GM23338 (cell line): ENCODE measurements at regions not wholly inside any gene's neighbourhood (a gene's known extent, or its start where the extent isn't known, plus 50 kb on each side); places are given as distances from the start of the nearest gene placed in this dataset.

Experiments
- CREB1 ChIP-seq: fragments of 250-450 bp; sonication (Bioruptor Pico); IDR thresholded peaks from 2 replicates; pipeline ENCODE4 v1.5.0; 2020; ENCODE audit warnings: low read depth, mild to moderate bottlenecking, moderate library complexity
- EZH2 ChIP-seq: fragments of 200-600 bp; sonication (generic); IDR thresholded peaks from one replicate; pipeline ENCODE4 v1.8.0; 2017; ENCODE audit warnings: antibody characterized with exemption, mild to moderate bottlenecking, low read depth; ENCODE audit not compliant: unreplicated experiment
- EZH2phosphoT487 ChIP-seq: fragments of 200-600 bp; sonication (generic); IDR thresholded peaks from one replicate; pipeline ENCODE4 v1.8.1; 2018; ENCODE audit warnings: antibody characterized with exemption; ENCODE audit not compliant: unreplicated experiment
- JUNB ChIP-seq: IDR thresholded peaks from one replicate; pipeline ENCODE4 v1.6.1; 2016; ENCODE audit warnings: antibody characterized with exemption; ENCODE audit not compliant: unreplicated experiment
- NANOG ChIP-seq: IDR thresholded peaks from 2 replicates; pipeline ENCODE4 v1.6.1; 2016; ENCODE audit warnings: antibody characterized with exemption, borderline replicate concordance
- POLR2AphosphoS5 ChIP-seq: IDR thresholded peaks from 2 replicates; pipeline ENCODE4 v1.6.1; 2016; ENCODE audit warnings: antibody characterized with exemption, low read depth
- REST ChIP-seq: IDR thresholded peaks from one replicate; pipeline ENCODE4 v1.6.1; 2018; ENCODE audit warnings: antibody characterized with exemption; ENCODE audit not compliant: unreplicated experiment
- STAT1 ChIP-seq: IDR thresholded peaks from one replicate; pipeline ENCODE4 v1.6.1; 2016; ENCODE audit warnings: antibody characterized with exemption; ENCODE audit not compliant: unreplicated experiment
- ZNF114 ChIP-seq: fragments of 250-450 bp; sonication (Bioruptor Pico); IDR thresholded peaks from 2 replicates; pipeline ENCODE4 v1.5.0; 2020; ENCODE audit warnings: mild to moderate bottlenecking, moderate library complexity
- ZNF331 ChIP-seq: fragments of 250-450 bp; sonication (Bioruptor Pico); IDR thresholded peaks from 2 replicates; pipeline ENCODE4 v1.5.0; 2020; ENCODE audit warnings: low read depth, mild to moderate bottlenecking, moderate library complexity
- TF ChIP-seq, protein P1 (sequence below), 2 experiments: fragments of 200-600 bp in 1 of 2; sonication (generic) in 1 of 2; conservative IDR thresholded peaks; 2 replicates each; pipeline versions ENCODE4 v1.5.1 to v1.6.1; 2016 to 2017; ENCODE audit warnings: antibody characterized with exemption in 2 of 2, low read depth in 2 of 2, mild to moderate bottlenecking in 2 of 2, moderate library complexity in 1 of 2
- TF ChIP-seq, protein P2 (sequence below): fragments of 250-450 bp; sonication (Bioruptor Pico); IDR thresholded peaks from 2 replicates; pipeline ENCODE4 v1.5.0; 2020; ENCODE audit warnings: mild to moderate bottlenecking, moderate library complexity
- TF ChIP-seq, protein P3 (sequence below): IDR thresholded peaks from 2 replicates; pipeline ENCODE4 v1.6.1; 2016; ENCODE audit warnings: antibody characterized with exemption

GRCh38 chr14:57136669-57137328 is 131.9 kb downstream of the EXOC5 start:
- TF ChIP-seq, protein P1, sequence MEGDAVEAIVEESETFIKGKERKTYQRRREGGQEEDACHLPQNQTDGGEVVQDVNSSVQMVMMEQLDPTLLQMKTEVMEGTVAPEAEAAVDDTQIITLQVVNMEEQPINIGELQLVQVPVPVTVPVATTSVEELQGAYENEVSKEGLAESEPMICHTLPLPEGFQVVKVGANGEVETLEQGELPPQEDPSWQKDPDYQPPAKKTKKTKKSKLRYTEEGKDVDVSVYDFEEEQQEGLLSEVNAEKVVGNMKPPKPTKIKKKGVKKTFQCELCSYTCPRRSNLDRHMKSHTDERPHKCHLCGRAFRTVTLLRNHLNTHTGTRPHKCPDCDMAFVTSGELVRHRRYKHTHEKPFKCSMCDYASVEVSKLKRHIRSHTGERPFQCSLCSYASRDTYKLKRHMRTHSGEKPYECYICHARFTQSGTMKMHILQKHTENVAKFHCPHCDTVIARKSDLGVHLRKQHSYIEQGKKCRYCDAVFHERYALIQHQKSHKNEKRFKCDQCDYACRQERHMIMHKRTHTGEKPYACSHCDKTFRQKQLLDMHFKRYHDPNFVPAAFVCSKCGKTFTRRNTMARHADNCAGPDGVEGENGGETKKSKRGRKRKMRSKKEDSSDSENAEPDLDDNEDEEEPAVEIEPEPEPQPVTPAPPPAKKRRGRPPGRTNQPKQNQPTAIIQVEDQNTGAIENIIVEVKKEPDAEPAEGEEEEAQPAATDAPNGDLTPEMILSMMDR (conservative IDR thresholded peaks at IDR 0.05; ENCODE audit: low read depth in 2 of 2): no peak
- no peak for TF ChIP-seq POLR2AphosphoS5
- TF ChIP-seq EZH2: no peak
- TF ChIP-seq REST: no peak
- TF ChIP-seq EZH2phosphoT487: no peak
- no peak for TF ChIP-seq STAT1
- TF ChIP-seq NANOG: no peak
- TF ChIP-seq ZNF331 (CRISPR knock-in tag): no peak
- TF ChIP-seq, protein P2, sequence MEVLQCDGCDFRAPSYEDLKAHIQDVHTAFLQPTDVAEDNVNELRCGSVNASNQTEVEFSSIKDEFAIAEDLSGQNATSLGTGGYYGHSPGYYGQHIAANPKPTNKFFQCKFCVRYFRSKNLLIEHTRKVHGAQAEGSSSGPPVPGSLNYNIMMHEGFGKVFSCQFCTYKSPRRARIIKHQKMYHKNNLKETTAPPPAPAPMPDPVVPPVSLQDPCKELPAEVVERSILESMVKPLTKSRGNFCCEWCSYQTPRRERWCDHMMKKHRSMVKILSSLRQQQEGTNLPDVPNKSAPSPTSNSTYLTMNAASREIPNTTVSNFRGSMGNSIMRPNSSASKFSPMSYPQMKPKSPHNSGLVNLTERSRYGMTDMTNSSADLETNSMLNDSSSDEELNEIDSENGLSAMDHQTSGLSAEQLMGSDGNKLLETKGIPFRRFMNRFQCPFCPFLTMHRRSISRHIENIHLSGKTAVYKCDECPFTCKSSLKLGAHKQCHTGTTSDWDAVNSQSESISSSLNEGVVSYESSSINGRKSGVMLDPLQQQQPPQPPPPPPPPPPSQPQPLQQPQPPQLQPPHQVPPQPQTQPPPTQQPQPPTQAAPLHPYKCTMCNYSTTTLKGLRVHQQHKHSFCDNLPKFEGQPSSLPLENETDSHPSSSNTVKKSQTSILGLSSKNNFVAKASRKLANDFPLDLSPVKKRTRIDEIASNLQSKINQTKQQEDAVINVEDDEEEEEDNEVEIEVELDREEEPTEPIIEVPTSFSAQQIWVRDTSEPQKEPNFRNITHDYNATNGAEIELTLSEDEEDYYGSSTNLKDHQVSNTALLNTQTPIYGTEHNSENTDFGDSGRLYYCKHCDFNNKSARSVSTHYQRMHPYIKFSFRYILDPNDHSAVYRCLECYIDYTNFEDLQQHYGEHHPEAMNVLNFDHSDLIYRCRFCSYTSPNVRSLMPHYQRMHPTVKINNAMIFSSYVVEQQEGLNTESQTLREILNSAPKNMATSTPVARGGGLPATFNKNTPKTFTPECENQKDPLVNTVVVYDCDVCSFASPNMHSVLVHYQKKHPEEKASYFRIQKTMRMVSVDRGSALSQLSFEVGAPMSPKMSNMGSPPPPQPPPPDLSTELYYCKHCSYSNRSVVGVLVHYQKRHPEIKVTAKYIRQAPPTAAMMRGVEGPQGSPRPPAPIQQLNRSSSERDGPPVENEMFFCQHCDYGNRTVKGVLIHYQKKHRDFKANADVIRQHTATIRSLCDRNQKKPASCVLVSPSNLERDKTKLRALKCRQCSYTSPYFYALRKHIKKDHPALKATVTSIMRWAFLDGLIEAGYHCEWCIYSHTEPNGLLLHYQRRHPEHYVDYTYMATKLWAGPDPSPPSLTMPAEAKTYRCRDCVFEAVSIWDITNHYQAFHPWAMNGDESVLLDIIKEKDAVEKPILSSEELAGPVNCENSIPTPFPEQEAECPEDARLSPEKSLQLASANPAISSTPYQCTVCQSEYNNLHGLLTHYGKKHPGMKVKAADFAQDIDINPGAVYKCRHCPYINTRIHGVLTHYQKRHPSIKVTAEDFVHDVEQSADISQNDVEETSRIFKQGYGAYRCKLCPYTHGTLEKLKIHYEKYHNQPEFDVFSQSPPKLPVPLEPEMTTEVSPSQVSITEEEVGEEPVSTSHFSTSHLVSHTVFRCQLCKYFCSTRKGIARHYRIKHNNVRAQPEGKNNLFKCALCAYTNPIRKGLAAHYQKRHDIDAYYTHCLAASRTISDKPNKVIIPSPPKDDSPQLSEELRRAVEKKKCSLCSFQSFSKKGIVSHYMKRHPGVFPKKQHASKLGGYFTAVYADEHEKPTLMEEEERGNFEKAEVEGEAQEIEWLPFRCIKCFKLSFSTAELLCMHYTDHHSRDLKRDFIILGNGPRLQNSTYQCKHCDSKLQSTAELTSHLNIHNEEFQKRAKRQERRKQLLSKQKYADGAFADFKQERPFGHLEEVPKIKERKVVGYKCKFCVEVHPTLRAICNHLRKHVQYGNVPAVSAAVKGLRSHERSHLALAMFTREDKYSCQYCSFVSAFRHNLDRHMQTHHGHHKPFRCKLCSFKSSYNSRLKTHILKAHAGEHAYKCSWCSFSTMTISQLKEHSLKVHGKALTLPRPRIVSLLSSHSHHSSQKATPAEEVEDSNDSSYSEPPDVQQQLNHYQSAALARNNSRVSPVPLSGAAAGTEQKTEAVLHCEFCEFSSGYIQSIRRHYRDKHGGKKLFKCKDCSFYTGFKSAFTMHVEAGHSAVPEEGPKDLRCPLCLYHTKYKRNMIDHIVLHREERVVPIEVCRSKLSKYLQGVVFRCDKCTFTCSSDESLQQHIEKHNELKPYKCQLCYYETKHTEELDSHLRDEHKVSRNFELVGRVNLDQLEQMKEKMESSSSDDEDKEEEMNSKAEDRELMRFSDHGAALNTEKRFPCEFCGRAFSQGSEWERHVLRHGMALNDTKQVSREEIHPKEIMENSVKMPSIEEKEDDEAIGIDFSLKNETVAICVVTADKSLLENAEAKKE (CRISPR knock-in tag): no peak
- TF ChIP-seq, protein P3, sequence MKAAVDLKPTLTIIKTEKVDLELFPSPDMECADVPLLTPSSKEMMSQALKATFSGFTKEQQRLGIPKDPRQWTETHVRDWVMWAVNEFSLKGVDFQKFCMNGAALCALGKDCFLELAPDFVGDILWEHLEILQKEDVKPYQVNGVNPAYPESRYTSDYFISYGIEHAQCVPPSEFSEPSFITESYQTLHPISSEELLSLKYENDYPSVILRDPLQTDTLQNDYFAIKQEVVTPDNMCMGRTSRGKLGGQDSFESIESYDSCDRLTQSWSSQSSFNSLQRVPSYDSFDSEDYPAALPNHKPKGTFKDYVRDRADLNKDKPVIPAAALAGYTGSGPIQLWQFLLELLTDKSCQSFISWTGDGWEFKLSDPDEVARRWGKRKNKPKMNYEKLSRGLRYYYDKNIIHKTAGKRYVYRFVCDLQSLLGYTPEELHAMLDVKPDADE: no peak
- TF ChIP-seq JUNB: no peak
- TF ChIP-seq ZNF114 (CRISPR knock-in tag): no peak
- no peak for TF ChIP-seq CREB1 (CRISPR knock-in tag)
